CD4-positive, alpha-beta T cell treated with Interleukin-6 for 4 hours (primary cell): ENCODE measurements at regions not wholly inside any gene's neighbourhood (a gene's known extent, or its start where the extent isn't known, plus 50 kb on each side); places are given as distances from the start of the nearest gene placed in this dataset.
"Not testable (repeated sequence)": the region's sequence is repeated elsewhere in the genome, so short reads cannot be mapped to it uniquely, and the experiment has no call there.

Experiments
- DNase-seq: peaks from one replicate; pipeline ENCODE4 v3.0.0-alpha.2; 2020; ENCODE audit warnings: mixed read lengths

DNA sequence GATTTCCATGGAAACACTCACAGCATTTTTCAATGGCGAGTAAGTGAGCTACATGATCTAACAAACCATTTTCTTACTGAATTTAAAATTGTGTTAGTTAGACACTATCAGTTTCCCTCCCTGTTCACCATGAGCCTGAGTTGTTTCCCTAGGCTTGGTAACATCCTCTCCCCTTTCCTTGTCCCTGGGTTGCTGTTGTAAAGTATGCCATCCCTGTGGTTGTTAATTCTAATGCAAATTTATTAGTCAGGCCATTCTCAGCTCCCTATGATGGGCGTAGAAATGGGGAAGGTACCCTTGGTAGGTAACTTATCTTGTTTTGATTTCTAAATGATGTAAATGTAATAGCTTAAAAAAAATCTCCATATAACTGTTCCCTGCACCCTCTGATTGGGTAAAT lies 143.0 kb downstream of the SPATA31A6 start:
- DNase-seq: not testable (repeated sequence)

DNA sequence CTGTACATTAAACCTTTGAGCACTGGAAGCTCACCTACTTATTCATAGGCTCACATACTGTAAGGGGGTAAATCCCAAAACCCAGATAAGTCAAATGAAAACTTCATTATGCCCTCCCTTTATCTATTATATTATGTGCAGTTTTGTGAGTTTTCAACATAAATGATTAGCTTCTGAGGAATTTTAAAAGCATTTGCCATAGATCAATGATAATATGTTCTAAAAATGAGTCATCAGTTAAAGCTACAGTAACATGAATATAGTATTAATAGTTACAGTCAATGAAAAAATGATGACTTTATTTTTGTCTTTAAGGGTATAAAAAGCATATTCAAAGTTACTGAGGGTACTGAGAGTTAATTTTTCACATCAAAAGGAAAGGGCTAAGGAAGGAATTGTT lies 151.9 kb downstream of the SPATA31A6 start:
- DNase-seq: not testable (repeated sequence)

DNA sequence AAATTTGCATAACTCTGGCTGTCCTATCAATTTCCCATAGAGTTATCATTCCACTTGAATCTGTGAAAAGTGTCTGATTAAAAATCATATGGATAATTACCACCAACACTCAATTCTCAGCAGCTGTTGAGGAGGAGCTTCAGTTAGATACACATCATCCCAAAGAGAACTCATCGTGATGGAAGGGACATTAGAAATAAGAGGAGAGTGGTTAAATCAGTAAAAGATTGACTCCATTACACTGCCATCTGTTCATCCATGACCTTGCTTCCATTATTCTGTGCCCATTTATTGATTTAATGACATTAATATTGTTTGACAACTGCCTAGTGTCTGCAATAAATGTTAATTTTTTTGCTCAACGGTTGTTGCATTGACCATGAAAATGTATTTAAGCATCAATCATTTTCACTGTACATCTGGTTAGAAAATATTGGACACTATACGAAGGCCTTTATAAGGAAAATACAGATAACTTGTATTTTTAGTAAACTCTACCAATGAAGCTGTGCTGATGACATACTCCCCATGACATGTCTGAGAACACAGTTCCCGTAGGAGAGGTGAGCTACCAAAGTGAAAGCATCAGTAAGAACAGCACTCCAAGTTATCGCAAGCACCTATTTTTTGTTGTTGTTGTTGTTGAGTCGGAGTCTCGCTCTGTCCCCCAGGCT lies 152.7 kb downstream of the SPATA31A6 start:
- DNase-seq: not testable (repeated sequence)

DNA sequence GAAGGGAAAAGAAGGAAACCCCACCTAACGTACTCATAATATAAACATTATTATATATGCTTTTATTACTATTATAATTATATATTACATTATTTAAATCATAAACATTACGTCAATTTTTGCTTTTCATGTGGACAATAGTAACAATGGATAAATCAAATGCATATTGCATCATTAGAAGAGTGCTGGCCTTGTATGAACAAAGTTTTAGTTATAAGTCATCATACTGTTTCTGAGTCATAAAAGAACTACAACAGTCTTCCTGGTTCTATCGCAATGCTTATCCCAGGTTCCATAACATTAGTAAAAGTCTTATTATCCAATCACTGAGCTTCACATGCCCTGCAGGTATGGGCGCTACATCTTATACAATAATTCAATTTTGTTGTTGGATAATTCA lies 154.8 kb downstream of the SPATA31A6 start:
- not testable (repeated sequence) for DNase-seq

DNA sequence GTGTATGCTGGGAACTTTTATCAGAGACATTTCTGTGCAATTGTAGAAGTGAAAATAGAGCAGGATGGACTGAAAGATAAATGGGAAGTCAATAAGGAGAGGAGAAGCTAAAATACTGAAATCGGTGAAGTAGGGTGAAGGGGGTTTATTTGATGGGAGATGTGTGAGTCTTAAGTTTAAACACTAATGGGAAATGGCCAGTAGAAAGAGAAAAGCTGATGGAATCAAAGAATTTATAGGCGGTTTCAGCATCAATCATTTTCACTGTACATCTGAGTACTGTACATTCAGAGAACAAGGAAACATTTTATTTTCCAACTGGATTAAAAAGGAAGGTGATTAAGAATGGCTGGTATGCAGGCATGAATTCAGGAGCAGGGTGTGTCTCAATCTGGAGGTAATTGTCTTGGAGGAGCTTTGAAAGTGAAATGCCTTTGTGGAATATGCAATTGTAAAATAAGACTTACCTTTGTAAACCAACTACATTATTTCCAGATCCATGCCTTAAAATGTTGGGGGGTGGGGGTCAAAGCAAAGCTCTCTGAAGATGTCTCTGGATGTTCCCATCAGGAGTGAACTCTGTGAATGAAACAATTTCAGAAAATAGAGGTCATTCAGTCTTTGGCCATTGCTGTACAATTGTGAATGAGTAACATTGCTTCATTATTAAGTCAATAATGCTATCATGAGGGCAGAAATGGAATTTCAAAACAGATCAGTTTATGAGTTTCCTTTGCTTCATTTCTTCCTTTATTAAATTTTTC lies 156.4 kb downstream of the SPATA31A6 start:
- DNase-seq: not testable (repeated sequence)

DNA sequence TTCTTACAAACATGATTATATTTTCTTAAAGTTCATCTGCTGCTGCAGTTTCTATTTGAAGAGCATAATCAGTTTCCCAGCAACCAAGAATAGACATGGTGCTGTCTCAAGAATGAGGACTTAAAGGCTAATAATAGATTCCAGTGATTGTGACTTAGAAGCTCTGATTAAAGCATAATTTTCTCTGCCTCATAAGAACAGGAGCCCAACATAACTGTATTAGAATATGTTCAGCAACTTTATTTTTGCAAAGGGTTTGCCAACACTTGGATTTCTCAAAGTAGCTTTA lies 156.9 kb downstream of the SPATA31A6 start:
- not testable (repeated sequence) for DNase-seq

DNA sequence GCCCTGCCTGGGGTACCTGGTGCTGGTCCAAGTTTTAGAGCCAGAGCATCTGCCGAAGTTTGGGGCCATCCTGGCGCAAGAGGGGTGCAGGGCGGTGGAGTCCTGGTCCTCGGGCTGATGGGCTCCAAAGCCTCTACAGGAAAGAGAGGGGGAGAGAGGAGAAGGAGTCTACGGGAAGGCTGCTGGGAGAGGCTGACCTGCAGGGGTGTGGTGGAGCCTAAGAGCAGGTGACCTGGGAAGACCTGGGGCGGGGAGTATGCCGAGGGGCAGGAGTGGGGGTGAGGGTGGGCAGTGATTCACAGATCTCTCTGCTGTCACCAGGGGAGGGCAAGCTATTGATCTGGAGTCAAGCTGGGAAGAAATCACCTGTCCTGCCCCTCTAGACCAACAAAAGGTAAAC lies 158.4 kb downstream of the SPATA31A6 start:
- DNase-seq: not testable (repeated sequence)

DNA sequence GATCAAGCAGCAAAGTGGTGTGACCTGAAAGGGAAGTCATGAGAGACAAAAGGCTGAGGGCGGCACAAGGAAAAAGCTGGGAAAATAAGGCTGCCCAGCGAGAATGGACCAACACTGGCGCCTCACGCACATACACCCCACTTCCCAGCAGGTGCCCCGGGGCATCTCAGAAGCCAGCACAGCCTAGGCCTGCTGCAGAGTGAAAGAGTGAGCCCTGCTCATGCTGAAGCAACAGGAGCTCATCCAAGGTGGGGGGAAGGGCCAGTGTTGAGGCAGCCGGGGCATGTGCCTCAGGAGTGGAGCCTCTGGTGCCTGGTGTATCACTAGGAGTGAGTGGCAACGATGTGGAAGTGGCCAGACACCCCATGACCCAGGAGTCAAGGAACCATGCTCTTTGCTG lies 158.8 kb downstream of the SPATA31A6 start:
- not testable (repeated sequence) for DNase-seq

DNA sequence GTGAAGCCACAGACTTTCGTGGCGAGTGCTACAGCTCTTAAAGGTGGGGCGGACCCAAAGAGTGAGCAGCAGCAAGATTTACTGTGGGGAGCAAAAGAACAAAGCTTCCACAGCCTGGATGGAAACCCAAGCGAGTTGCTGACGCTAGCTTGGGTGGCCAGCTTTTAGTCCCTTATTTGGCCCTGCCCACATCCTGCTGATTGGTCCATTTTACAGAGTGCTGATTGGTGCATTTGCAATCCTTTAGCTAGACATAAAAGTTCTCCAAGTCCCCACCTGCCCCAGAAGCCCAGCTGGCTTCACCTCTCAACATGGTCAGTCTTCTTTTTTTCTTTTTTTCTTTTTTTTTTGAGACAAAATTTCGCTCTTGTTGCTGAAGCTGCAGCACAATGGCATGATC lies 161.0 kb downstream of the SPATA31A6 start:
- DNase-seq: not testable (repeated sequence)

DNA sequence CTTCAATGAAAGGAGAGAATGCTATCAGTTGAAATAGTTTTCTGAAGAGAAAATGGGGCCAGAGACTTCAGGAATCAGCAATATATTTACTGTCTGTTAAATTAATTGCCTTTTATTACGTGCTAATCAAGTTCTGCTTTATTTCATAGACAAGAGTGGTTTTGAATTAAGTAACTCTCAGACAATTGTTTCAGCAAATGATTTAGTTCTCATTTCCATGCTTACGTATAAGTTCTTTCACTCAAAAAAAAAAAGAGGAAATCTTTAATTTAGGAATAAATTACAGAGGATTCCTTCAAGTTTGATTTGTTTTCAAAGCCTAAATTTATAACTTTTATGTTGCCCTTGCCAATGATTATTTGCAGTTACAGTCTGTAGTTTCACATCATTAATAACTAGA lies 163.5 kb downstream of the SPATA31A6 start:
- DNase-seq: not testable (repeated sequence)

DNA sequence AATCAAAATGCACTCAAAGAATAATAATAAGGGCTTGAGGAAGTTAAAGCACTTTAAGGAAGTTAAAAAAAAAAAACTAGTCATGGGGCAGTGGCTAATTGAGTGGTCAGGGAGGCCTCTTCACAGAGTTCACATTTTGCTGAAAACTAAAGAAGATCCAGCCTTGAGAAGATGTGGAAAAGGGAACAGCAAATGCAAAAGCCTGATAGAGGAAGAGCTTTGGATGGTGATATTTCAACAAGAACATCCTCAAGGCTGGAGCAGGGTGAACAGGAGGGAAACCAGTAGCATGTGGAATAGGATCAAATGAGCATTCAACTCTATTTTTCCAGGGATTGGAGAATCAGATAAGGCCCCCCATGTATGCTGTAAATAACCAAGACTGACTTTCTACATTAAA lies 165.7 kb downstream of the SPATA31A6 start:
- not testable (repeated sequence) for DNase-seq

DNA sequence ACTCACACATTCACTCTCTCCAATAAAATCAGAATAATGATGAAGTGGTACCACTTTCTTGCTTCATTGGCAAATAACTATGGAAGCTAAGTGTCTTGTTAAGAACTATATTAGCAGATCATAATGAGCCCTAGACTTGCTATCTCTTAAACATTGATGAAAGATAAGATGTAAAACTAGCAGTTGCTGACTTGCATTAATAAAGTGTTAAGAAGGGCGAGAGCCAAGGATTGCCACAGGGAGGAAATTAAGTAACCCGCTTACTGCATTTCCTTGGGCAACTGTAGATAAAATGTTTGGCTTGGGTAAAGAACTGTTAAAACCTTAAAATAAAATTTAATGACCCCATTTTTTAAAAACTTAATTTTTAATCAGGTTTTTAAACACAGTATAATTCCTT lies 167.0 kb downstream of the SPATA31A6 start:
- DNase-seq: not testable (repeated sequence)

DNA sequence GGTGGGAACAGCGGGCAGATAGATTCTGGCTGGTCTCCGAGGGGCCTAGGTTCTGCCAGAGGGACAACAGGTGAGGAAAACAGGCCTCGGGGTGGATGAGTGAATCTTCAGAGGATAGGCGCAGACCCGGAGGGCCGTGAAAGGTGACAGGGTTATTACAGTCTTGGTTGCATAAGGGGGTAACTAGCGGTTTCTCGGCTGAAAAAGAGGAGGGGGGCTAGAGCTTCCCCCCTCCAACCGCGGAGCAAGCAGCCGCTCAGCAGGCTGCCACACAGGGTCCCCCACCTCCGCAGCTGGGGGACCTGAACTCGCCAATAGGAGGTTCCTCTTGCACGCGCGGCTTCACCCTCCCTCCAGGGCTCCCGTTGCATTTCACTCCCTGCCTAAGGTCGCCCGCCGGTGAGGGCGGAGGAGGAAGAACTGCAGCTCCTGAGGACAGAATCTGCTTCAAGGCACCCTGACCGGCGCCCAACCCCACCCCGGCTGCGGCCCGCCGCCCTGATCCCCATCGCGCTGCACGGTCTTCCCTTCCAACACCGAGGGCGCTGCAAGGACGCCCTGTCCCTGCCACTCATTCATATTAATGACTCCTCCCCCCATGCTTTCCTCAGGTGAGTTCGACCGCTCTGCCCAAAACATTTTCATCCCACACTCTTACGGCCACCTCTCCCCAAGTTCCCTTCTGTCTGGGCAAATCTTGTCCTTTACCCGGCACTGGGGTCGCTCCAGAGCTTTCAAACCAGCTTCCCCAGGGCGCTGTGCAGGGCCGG lies 174.3 kb downstream of the SPATA31A6 start:
- DNase-seq: not testable (repeated sequence)

DNA sequence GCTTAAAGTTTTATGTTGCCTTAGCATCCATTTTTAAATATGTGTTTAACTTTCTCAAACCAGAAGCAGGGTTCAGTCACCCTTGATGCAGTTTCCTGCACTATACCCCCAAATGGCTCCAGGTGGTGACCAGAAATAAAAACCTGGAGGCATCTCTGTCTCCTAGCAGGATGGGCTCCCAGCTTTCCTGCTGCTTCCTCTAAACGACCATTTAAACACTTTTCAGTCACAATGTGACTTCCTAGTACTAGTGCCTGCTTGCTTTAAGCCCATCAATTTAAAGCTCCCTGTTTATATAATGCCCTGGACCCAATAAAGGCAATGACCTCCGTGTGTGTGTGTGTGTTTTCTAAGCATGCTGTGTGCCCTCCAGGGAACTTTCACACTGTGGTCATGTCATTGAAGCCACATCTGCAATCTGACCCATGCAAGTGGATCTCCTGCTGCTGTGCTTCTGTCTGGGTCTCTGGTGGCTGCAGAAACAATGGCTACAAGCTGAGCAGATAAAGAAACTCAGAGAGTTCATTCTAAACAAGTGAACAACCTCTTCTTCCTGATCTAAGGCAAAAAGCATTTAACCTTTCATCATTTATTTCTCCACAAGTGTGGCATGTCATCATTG lies 175.3 kb downstream of the SPATA31A6 start:
- DNase-seq: not testable (repeated sequence)

DNA sequence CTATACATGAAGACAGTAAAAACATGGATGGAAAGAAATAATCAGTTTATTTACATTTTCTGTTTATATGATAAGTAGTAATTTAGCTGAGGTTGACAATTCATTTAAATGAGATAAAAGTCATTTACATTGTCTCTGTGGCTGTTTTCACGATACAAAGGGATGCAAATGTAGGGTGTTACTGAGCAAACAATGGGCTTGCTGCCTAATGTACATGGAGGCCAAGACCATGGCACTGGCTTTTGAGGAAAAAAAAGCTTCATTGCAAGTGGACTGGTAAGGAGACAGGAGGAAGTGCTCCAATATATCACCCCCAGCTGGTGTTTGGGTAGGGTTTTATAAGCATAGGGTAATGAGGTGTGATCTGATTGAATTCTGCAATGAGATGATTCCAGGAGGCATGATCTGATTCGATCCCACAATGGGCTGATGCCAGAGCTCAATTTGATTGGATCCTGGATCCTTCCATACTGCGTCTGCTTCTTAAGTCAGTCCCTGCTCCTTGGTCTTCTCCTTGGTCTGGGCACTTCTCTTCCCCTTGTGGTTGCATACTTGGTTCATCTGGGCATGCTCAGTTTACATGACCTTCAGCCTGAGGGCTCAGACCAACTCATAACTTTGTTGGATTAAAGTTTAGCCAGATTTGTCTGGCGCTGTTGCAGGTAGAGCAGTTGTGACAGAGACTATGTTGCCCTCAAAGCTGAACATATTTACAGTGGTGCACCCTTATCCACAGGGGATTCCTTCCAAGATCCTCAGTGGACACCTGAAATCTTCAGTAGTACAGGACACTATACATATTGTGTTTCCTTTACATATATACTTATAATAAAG lies 181.2 kb downstream of the SPATA31A6 start:
- DNase-seq: not testable (repeated sequence)

DNA sequence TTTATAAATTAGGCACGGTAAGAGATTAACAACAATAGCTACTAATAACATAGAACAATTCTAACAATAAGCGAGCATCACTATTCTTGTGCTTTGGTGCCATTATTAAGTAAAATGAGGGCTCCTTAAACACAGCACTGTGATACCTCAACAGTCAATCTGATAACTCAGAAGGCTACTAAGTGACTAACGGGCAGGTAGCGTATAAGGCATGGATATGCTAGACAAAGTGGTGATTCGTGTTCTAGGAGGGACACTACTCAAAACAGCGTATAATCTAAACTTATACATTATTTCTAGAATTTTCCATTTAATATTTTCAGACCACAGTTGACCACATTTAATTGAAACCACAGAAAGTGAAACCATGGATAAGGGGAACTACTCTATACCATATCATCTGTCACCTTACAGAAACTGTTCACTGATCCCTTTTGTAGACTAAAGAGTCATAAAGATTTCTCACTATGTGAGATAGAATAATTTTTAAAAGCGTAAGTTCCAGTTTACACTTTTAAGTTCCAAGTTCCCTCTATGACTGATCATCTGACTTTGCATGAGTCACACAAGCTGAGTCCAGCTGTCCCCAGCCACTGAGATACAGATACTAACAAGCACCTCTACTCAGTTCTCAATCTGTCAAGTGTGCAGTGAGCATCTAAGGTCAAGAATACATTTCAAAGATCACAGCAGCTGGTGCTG lies 181.9 kb downstream of the SPATA31A6 start:
- DNase-seq: not testable (repeated sequence)

DNA sequence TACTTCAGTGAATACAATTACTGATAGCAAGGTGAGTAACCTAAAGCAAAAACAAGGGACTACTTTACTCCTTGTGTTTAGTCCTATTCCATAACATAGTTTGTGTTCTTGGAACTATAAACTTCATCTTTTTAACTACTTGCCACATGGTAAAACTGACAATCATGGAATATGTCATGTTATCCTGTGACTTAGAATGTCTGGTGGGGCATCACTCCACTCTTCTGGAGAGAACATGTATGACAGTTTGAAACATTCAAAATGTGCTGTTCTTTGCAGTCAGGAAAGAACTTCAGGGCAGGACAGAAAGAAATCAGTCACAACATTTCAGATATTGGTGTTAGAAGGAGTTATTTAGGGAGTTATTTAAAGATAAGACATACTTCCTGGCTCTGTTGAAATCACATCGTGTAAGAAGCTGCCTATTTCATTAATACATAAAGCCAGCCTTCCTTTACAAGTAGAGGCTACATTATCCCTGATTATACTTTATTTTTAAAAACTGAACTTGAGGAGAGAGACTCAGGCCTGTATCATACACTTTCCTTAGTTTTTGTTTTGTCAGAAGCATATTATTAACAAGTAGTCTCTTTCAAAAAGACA lies 184.9 kb downstream of the SPATA31A6 start:
- DNase-seq: not testable (repeated sequence)

DNA sequence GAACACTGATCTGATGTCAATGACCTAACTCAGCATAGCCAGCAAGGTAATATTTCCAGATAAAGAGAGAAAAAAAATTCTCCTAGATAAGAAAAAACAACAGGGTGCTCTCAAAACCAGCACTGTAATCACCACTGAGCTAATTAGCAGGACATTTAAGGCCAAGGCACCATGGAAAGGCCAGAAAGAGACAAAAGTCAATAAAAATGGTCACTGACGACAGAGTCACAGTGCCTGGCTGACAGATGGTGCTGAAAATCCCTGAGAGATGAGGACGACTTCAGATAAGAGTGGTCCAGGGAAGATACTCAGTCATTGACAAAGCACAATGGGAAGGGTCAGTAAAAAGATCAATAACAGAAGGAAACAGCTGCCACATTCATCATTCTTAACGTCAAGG lies 186.7 kb downstream of the SPATA31A6 start:
- DNase-seq: not testable (repeated sequence)

DNA sequence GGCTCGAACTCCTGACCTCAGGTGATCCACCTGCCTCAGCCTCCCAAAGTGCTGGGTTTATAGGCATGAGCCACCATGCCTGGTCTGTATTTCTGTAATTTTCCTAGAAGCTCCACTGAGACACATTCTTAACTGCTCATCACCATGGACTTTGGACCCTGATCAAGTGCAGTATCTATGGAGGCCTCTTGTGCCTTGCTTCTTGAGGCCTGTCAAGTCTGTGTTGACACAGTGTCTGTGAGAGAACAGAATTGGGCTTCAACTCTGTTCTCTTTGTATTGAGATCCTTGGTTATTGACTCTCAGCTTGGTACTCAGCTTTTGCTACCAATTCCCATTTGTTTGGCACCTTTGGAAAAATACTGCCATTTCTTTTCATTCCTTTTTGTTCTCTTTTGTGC lies 188.0 kb downstream of the SPATA31A6 start:
- DNase-seq: not testable (repeated sequence)

DNA sequence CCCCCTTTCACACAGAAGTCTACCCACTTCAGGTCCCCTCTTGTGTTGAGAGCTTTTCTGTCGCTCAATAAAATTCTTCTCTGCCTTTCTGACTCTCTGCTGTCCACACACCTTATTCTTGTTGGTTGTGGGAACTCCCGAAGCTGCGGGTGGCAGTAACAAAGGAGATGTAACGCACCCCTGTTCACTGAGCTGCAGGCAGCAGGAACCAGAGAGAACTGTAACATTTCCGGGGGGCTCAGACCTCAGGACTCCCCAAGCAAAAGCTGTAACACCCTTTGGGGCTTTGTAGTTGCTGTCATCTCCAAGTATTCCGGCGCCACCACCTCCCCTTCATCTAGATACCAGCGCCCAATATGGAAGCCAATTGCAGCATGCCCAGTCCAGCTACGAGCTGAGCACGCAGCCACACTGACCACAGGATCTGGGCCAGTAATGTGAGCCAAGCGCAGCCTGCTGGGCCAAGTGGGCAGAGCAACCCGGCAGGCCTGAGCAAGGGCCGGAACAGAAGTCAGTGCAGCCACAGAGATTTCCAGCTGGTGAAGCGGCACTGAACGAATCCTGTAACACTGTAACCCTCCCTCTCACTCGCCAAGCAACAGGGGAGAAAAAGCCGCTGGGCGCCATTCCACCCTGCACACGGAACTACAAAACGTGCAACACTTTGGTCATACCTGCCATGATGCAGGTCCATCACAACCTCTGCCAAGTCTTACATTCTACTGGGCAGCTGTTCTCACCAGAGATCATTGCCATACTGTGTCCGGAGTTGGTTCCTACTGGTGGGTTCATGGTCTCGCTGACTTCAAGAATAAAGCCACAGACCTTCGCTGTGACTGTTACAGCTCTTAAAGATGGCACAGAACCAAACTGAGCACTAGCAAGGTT lies 194.3 kb downstream of the SPATA31A6 start:
- DNase-seq: not testable (repeated sequence)
